OCI-LY7 (cell line): ENCODE measurements at regions not wholly inside any gene's neighbourhood (a gene's known extent, or its start where the extent isn't known, plus 50 kb on each side); places are given as distances from the start of the nearest gene placed in this dataset.

Source experiments
- EZH2phosphoT487 ChIP-seq: fragments of 200-600 bp; sonication (generic); IDR thresholded peaks from 2 replicates; pipeline ENCODE4 v1.6.1; 2018; ENCODE audit warnings: low read depth, borderline replicate concordance, mild to moderate bottlenecking, mixed run types, antibody characterized with exemption, low read length, moderate library complexity, mixed read lengths
- TF ChIP-seq, protein P1 (sequence below): fragments of 200-600 bp; sonication (generic); conservative IDR thresholded peaks from 2 replicates; pipeline ENCODE4 v1.5.1; 2014; ENCODE audit warnings: mild to moderate bottlenecking, antibody characterized with exemption, low read length, moderate library complexity, mixed read lengths

DNA sequence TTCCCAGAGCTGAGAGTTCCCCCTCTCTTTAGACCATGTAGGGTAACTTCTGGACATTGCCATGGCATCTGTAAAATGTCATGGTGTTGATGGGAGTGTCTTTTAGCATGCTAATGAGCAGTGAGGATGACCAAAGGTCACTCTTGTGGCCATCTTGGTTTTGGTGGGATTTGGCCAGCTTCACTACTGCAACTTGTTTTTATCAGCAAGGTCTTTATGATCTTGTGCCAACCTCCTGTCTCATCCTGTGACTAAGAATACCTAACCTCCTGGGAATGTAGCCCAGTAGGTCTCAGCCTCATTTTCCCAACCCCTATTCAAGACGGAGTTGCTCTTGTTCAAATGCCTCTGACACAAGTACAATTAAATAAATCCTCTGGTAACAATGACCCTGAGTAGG is 244.4 kb downstream of the NEDD1 start:
- TF ChIP-seq, protein P1, sequence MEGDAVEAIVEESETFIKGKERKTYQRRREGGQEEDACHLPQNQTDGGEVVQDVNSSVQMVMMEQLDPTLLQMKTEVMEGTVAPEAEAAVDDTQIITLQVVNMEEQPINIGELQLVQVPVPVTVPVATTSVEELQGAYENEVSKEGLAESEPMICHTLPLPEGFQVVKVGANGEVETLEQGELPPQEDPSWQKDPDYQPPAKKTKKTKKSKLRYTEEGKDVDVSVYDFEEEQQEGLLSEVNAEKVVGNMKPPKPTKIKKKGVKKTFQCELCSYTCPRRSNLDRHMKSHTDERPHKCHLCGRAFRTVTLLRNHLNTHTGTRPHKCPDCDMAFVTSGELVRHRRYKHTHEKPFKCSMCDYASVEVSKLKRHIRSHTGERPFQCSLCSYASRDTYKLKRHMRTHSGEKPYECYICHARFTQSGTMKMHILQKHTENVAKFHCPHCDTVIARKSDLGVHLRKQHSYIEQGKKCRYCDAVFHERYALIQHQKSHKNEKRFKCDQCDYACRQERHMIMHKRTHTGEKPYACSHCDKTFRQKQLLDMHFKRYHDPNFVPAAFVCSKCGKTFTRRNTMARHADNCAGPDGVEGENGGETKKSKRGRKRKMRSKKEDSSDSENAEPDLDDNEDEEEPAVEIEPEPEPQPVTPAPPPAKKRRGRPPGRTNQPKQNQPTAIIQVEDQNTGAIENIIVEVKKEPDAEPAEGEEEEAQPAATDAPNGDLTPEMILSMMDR: no peak
- no peak for TF ChIP-seq EZH2phosphoT487
